Left kidney (tissue), 1 donor: ENCODE measurements at regions not wholly inside any gene's neighbourhood (a gene's known extent, or its start where the extent isn't known, plus 50 kb on each side); places are given as distances from the start of the nearest gene placed in this dataset.

Source experiments
- DNase-seq: peaks from one replicate; pipeline ENCODE4 v3.0.0-alpha.2; 2013

DNA sequence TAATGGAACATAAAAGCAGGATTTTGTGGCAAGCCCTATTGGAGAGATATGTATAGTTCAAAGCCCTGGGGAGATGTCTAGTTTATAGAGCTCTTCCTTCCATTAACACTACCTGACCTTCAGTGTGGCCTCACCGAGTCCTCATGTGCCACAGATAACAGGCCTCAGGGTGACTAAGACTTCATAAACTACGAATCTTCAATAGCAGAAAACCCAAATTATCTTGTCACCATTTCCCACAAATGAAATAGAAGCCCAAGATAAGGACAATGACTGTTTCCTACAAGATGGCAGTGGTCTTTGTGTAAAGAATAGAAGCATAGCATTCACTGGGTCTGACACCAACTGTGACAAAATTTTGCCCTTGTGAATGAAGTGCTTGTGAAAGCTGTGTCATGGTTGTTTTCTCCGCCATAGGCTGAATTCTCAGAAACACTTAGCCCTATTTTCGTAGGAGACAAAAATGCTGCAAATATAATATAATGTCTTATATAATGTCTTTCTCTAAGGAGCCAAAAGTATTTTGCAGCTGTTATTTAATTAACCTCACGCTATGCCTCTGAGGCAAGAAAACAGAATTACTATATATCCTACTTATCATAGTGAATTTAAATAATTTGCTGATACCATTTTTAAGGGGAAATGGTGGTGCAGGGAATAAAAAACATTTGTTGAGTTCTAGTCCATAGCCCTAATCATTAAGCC lies 136.7 kb upstream of the CWC22 start:
- no peak for DNase-seq

DNA sequence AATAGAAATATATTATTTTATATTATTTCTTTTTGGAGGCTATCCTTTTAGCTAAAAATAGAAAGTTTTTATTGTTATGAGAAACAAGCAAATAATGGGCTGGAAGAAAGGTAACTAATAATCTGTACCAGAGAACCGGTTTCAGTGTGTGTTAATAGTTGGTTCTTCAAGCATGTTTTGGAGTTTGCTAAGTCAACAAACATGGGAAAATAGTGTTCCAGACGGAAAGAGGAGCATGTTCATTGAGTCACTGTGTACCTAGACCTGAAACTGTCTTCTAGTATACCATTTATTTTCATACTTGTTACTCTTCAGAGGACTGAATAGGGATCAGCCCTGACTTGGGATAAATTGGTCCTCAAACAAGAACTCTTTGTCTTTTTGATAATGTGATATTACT lies 134.5 kb upstream of the CWC22 start:
- DNase-seq, result no peak

DNA sequence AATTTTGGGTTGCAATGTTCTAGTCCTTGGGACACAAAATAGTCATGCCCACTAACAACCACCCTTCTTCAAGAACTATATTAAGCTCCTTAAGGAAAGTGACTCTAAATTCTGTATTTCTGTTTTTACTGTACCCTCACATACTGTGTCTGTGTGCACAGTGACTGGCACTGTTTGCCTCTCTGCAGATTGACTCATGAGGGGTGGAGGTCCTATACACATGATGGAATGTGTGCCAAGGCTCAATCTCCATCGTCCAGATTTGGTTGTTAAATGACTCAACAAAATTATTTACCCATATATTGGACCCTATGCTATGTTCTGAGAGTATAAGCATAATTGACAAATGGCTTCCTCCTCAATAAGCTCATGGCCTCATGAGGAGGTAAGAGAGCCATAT lies 126.6 kb upstream of the CWC22 start:
- DNase-seq, result no peak

DNA sequence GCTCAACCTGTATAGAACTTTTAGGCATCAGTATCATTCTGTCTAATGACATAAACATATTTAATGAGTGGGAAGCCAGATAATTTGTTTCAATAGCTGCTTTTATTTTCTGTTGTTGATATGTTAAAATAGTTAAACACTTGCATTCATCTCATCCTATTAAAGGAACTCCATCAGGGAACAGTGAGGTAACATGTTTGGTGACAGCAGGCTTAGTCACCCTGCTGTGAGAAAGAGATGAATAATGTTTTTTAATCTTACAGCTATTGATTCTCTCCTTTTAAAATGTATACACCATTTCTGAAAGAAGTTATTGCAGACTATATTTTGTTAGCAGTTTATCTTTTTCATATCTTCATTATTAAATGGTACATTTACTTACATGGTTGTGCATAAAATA lies 123.3 kb upstream of the CWC22 start:
- no peak for DNase-seq

DNA sequence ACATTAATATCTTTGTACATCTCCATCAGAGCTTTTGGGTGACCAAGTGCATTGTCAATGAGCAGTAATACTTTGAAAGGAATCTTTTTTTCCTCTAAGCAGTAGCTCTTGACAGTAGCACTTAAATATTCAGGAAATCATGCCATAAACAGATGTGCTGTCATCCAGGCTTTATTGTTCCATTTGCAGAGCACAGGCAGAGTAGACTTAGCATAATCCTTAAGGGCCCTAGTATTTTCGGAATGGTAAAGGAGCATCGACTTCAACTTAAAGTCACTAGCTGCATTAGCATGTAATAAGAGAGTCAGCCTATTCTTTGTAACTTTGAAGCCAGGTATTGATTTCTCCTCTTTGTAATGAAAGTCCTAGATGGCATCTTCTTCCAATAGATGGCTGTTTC lies 121.8 kb upstream of the CWC22 start:
- no peak for DNase-seq

DNA sequence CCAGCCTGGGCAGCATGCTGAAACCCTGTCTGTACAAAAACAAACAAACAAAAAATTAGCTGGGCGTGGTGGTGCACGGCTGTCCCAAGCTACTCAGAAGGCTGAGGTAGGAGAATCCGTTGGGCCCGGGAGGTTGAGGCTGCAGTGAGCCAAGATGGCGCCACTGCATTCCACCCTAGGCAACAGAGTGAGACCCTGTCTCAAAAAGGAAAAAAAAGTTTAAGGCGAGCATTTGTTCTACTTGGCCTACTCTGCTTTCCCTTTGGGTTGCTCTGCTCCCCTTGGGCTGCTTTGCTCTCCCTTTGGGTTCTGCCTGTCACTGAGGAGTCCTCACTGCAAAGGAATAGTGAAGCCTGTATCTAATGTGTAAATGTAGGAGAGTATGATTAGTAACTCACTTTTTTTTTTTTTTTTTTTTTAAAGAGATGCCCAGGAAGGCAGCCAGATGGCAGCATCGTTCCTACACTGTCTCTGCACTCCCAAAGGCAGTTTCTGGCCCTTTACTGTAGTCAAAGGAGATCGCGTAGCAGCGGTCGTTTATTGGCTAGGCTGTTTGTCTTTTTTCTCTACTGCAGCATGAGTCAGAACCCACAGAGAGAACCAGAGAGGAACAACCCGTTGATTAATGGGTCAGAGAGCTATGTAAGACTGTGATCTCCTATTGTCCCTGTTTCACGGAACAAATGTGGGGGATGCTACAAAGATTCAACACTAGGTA lies 118.3 kb upstream of the CWC22 start:
- DNase-seq, result peak; percentile 83

DNA sequence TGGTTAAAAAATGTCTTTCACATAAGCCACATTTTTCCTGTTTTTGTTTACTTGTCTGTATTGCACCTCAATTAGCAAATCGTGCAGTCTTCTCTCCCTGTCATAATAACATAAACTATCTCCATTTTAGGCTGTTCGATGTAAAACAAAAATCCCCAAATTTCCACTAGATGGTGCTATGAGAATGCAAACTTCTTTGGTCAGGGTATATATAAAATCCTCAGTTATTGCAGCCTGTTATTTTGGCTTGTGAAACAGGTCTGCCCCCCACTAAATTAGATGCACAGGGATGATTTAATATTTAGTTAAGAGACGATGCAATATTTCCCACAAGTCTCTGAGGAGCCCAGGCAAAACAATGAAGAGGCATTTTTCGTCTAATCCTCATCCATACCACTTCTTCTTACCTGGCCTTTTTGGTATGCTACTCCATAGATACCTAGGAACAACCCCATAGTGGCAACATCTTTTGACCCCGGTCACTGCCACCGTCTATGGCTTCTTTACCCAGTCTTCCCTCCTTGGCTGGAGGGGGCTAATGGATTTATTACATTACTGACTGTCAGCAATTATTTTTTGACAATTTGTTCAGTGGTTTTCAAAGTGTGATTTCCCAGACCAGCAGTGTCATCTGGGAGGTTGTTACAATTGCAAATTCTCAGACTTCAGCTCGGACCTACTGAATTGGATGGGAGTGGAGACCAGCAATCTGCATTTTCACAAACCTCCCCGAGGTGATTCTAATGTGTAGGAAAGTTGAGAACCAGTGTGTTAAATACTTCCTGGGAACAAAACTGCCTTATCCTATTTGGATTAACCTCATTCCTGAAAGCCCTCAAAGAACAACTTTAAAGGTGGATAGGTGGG lies 117.4 kb upstream of the CWC22 start:
- DNase-seq, result peak; percentile 69

DNA sequence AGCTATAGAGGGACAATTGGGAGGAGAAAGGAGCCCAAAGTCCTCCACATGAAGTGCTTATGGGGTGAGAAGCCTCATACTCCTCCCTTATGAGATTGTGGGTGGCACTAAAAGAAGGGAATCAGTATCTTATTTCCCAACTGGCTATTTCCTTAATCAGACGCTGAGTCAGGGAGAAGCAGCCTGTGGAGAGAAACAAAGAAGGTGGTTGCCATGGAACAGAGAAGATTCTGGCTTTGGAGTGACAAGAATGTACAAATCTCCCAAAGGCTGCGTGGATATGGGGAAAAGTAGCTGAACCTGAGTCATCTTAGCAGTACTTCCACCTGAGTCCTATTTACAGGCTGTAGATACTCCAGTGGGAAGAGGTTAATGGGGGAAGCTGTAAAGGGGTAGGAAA lies 115.8 kb upstream of the CWC22 start:
- no peak for DNase-seq

DNA sequence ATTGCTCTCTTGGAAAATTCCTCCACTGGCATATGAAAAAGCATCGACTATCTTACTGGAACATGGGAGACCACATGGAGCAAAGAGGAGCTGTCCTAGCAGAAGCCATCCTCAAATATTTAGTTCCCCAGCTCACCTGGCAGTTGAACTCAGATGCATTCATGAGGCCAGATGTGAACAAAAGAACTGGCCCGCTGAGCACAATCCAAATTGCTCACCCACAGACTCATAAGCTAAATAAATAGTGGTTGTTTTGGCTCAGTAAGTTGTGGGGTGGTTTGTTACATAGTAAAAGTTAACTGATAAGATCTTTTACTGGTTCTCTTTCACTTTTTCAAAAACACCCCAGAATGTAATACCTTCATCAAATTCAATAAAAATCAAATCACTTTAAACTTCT lies 108.6 kb upstream of the CWC22 start:
- DNase-seq, result no peak

DNA sequence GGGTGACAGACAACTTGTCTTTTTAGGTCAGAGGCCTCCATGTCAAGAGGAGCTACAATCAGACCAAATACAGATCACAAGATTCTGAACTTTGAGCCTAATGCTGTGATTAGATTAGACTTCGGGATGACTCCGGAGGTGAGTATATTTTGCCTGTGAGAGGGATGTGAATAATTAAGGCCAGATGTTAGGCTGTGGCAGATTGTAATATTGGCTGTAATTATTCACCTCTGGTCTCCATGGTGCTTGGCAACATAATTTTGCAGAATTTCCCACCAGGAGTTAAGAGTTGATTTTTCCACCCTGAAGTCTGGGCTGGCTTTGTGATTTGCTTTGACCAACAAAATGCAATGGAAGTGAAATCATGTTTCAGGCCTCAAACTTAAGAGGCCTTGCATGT lies 108.2 kb upstream of the CWC22 start:
- no peak for DNase-seq

DNA sequence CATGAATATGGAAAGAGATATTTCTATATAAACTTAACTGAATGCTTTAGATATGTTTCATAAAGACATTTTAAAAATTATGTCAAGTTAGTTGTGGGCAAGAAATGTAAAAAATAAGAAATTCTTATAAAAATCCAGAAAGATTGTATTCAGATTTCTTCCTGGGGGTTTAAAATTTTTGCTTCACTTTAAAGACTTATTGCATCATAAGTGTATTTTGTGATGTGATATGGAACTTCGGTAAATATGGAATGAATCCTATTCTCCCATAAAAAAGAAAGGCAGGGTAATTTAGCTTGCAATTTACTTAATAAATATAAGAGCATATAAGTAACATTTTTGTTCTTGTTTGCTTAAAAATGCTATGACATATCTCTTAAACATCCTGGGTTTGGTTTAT lies 104.8 kb upstream of the CWC22 start:
- no peak for DNase-seq

DNA sequence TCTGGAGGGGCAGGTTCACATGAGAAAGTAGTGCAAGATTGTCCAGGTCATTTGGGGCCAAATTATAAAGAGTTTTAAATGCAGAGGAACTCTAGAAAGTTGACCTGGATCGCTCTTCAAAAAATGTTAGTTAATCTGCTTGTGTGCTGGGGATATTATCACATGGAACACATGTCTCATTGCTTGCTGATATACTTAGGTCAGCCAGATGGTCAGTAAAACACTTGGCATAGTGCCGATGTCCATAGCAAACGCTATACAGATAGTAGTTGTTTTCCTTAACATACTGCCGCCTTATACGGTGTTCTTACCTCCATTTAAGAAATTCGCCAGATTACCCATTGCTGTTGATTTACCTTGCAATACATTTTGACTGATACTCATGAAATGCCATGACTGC lies 103.4 kb upstream of the CWC22 start:
- DNase-seq, result no peak

DNA sequence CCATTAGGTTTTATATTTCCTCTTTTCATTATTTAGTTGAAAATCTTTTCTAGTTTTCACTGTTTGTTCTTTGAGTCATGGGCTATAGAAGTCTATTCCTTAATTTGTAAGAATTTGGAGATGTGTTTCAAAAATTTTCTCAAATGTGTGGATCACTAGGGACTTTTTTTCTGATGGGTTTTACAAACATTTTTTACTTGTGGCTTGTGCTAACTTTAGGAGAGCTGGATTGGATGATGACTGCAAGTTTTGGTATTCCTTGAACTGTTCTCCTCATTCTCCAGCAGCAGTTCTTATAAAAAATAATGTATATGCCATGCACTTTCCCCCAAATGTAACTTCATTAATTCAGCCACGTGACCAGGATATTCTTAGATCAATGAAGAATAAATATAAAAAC lies 94.7 kb upstream of the CWC22 start:
- no peak for DNase-seq

DNA sequence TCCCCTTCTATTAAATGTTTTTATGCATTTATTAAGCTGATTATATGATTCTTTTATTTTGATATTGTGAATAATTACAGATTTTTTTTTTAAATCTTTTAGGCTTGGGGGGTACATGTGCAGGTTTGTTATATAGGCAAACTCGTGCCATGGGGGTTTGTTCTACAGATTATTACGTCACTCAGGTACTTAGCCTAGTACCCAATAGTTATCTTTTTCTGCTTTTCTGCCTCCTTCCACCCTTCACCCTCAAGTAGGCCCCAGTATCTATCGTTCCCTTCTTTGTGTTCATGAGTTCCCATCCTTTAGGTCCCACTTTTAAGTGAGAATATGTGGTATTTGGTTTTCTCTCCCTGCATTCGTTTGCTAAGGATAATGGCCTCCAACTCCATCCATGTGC lies 92.2 kb upstream of the CWC22 start:
- DNase-seq, result no peak

DNA sequence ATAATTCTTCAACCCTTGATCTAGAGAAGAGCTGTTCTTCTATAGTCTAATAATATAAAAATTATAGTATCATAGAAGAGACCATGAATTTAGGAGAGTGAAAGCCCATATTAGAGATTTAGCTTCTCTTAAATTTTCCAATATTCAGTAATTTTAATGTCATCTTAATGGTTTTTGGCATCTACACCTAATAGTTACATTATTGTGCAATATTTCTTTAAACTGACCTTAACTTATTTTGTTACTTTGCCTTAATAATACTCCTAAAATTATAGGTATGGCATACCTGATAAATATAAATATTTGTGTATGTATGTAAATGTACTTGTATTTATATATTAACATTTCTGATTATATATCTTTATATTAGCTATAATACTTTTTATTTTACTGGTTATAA lies 78.0 kb upstream of the CWC22 start:
- no peak for DNase-seq

DNA sequence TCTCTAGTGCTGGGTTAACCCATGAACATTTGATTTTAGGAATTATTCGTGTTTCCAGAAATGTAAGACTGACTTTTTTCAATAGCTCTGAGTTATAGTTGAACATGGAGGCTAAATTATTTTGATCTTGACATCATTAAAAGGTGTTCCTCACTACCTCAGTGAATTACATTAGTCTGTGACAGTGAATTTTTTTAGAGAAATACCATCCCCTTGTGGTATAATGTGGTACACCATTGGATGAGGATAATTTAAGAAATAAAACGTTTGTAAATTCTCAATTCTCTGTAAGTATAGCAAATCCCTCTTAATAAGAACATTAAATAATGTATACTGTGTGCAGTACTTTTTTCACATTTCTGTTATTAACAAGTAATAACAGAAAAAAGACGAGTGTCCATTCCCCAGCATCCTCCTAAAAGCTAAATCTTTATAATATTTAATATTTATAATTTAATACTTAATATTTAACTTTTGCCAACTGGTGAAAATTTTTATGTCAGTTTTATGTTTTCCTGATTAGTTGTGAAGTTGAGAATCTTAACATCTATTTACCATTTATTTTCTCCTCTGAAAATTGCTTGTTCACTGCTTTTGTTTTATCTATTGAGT lies 70.3 kb upstream of the CWC22 start:
- peak; percentile 13 for DNase-seq

DNA sequence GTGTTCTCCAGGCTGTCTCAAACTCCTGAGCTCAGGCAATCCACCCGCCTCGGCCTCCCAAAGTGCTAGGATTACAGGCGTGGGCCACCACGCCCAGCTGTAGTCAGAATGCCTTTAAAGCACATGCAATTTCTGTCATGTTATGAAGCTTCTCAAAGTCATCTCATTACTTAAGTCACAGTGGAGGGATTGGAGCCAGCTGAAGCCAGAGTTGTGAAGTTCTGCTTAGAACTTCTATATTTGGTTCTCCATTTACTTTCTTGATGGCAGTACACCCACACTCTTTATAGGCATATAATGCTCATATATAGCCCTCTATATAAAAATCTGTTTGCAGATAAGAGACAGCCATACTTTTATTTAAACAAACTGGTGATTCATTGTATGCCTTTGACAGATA lies 68.8 kb upstream of the CWC22 start:
- no peak for DNase-seq

DNA sequence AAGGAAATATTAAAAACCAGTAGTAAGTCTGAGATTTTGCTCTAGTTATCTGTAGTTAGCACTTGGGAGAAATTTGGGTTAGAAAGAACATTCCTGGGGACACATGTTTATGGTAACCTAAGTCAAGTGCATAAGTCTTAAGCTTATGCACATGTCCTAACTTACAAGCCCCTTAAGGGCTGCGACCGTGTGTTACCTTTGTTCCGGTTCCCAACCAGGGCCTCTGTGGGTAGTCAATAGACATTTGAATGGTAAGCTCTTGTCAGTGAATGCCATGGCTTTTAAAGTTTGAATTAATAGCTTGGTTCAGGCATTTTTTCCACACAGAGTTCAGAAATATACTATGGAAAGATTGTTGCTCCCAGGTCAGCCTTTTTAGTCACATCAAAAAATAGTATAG lies 64.7 kb upstream of the CWC22 start:
- no peak for DNase-seq

DNA sequence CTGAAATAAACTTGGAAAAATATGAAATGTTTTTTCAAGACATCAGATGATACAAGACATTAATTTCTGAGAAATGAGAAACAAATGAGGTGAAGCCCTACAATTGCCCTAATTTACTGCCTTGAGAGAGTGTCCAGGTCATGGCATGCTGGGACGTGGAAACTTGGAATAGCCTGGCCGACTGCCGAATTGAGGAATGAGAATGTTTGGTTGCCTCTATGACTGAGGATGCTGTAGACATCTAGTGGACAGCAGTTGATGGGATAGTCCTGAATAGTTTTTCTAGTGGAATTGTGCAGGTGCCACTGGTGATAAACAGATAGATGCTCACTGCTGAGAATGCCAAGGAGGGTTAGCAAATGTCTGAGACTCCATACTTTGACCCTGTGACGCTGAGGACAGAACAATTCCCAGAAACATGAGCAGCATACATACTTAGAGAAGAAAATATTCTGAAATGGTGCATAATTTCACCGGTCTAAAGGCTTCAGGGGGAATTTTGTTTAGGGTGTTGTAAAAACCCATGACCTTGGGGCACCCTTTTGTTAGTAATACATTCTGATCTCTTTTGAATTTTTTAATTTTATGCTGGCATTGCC lies 56.5 kb upstream of the CWC22 start:
- DNase-seq, result no peak

DNA sequence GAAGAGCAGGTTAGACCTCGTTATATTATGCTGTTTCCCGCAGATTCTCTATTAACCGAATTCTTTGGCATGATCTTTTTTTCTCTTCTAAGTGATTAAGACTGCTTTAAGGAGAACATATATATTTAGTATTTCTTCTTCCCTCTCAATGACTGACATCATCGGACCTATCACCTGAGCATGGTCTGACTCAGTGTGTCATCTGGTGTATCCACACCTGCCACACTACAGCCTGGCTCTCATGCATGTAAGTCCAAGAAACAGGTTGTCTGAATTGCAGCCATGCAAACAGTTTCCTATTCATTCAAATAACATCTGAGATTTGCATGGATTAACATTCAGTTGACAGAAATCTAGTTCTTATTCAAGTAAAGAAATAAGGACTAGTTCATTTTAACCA lies 55.1 kb upstream of the CWC22 start:
- DNase-seq, result no peak

DNA sequence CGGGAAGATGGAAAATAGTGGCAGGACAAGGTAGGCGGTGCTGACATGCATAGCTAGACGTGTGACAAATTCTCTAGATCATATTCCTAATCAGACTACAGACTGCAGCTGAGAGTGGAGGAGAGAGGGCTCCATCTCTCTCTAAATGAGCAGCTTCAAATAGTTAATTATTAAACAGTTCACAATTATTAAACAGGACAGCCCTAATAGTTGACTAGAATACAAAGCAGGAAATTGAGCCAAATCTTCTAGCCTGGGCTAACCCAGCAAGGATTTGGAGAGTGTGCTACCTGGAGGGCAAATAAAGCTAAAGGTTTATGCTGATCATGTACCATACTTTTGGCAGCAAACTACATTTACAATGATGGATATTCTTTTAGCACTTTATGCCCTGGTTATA lies 54.4 kb upstream of the CWC22 start:
- DNase-seq, result no peak

DNA sequence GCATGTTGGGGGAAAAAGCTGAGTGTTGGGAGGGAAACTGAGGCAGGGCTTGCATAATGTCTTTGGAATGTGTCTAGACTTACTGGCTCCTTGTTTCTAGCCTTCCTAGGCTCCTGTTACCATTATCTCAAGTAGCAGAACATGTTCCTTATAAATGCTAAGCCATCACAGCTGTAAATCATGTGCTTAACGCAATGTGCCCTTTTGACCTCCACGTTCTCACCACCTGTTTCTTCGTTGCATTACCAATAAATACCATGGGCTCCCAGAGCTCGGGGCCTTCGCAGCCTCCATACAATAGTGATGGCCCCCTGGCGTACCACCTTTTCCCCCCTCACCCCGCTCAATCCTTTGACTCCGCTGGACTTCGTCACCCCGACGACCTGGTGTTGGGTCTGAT lies 54.0 kb upstream of the CWC22 start:
- no peak for DNase-seq
